Keratinocyte (primary cell): ENCODE measurements at regions not wholly inside any gene's neighbourhood (a gene's known extent, or its start where the extent isn't known, plus 50 kb on each side); places are given as distances from the start of the nearest gene placed in this dataset.

Experiments used
- DNase-seq: peaks from one replicate; pipeline ENCODE4 v3.0.0-alpha.2; 2011; ENCODE audit warnings: low read depth, missing footprints, low spot score
- FAIRE-seq: peaks from 2 replicates; lab custom pipeline; 2011; peaks lifted over from hg19 to GRCh38; lab: Jason Lieb, UNC
- H2AFZ ChIP-seq: 2 replicates; pipeline ENCODE4 v1.6.0; 2012; ENCODE audit warnings: low read length, control low read depth, inconsistent platforms; ENCODE audit not compliant: control insufficient read depth
- H3K27ac ChIP-seq: 2 replicates; pipeline ENCODE4 v1.5.1; 2011; ENCODE audit warnings: low read length; ENCODE audit not compliant: control insufficient read depth, insufficient read depth
- H3K27me3 ChIP-seq: 3 replicates; pipeline ENCODE4 v1.6.0; 2011; ENCODE audit warnings: low read length; ENCODE audit not compliant: control insufficient read depth, insufficient read depth; ENCODE audit errors: extremely low read depth
- H3K36me3 ChIP-seq, 2 experiments: 2 replicates in 1 of 2; 3 replicates in 1 of 2; pipeline ENCODE4 v1.5.1; 2011; ENCODE audit warnings: low read length in 2 of 2, mild to moderate bottlenecking in 1 of 2; ENCODE audit not compliant: control insufficient read depth in 2 of 2, insufficient read depth in 2 of 2; ENCODE audit errors: extremely low read depth in 1 of 2
- H3K4me1 ChIP-seq: 3 replicates; pipeline ENCODE4 v1.5.1; 2011; ENCODE audit warnings: low read length; ENCODE audit not compliant: control insufficient read depth, insufficient read depth; ENCODE audit errors: extremely low read depth
- H3K4me2 ChIP-seq: 3 replicates; pipeline ENCODE4 v1.6.0; 2011; ENCODE audit warnings: low read depth, low read length; ENCODE audit not compliant: control insufficient read depth, insufficient read depth; ENCODE audit errors: extremely low read depth
- H3K4me3 ChIP-seq, 3 experiments: fragments of 200-600 bp in 1 of 3; sonication (generic) in 1 of 3; 2 replicates in 2 of 3; 3 replicates in 1 of 3; pipeline ENCODE4 v1.5.1; 2011 to 2016; ENCODE audit warnings: low read length in 3 of 3, mild to moderate bottlenecking in 3 of 3, control low read depth in 2 of 3, inconsistent platforms in 1 of 3, low read depth in 1 of 3, mixed read lengths in 1 of 3, mixed run types in 1 of 3, moderate library complexity in 1 of 3; ENCODE audit not compliant: control insufficient read depth in 2 of 3, insufficient read depth in 2 of 3; ENCODE audit errors: extremely low read depth in 1 of 3
- H3K79me2 ChIP-seq: 2 replicates; pipeline ENCODE4 v1.6.0; 2012; ENCODE audit warnings: low read length; ENCODE audit not compliant: control insufficient read depth, insufficient read depth
- H3K9ac ChIP-seq: 3 replicates; pipeline ENCODE4 v1.6.0; 2011; ENCODE audit warnings: low read length; ENCODE audit not compliant: control insufficient read depth, insufficient read depth; ENCODE audit errors: extremely low read depth
- H3K9me1 ChIP-seq: 3 replicates; pipeline ENCODE4 v1.6.0; 2011; ENCODE audit warnings: low read length; ENCODE audit not compliant: control insufficient read depth, insufficient read depth; ENCODE audit errors: extremely low read depth
- H3K9me3 ChIP-seq: 2 replicates; pipeline ENCODE4 v1.5.1; 2012; ENCODE audit warnings: low read depth, low read length; ENCODE audit not compliant: control insufficient read depth
- H4K20me1 ChIP-seq: 3 replicates; pipeline ENCODE4 v1.6.0; 2011; ENCODE audit warnings: low read length; ENCODE audit not compliant: control insufficient read depth, insufficient read depth; ENCODE audit errors: extremely low read depth
- CTCF ChIP-seq, 3 experiments: IDR thresholded peaks in 1 of 3; conservative IDR thresholded peaks in 1 of 3; optimal IDR thresholded peaks in 1 of 3; 2 replicates in 2 of 3; 3 replicates in 1 of 3; pipeline versions ENCODE3 to v1.5.1; 2011; ENCODE audit warnings: low read length in 3 of 3, mild to moderate bottlenecking in 3 of 3, moderate library complexity in 2 of 3, control low read depth in 1 of 3, inconsistent platforms in 1 of 3; ENCODE audit not compliant: insufficient read depth in 2 of 3; ENCODE audit errors: extremely low read depth in 1 of 3
- EZH2 ChIP-seq: IDR thresholded peaks from one replicate; pipeline ENCODE4 v1.6.1; 2012; ENCODE audit warnings: inconsistent platforms, mild to moderate bottlenecking, low read length, moderate library complexity
- dilution Hi-C: fragments of 300-500 bp; cut with MboI; formaldehyde crosslinking; loops from one replicate; pipeline ENCODE4 v1.7.0; 2020; ENCODE audit warnings: low sequenced_read_pairs; ENCODE audit not compliant: extremely low pct_ligation_motif_present

GRCh38 chr2:121837591-121837990 is 82.1 kb downstream of the TSN start:
- no peak overlapping the region for H3K4me3 ChIP-seq
- dilution Hi-C loops: no loop called here

GRCh38 chr2:121838551-121838950 is 83.1 kb downstream of the TSN start:
- Histone ChIP-seq H3K4me2 (no peak overlapping the region), H3K9ac (no peak overlapping the region), H4K20me1 (no peaks in the 10 kb centered on the region), H3K79me2 (no peaks in the 10 kb centered on the region), H3K9me3 (no peaks in the 10 kb centered on the region), H3K36me3 (no peaks in the 10 kb centered on the region), H2AFZ (no peak overlapping the region), H3K27me3 (peaks cover 4% of the 10 kb centered on the region), H3K4me1 (no peaks in the 10 kb centered on the region), H3K27ac (no peak overlapping the region), H3K9me1 (no peaks in the 10 kb centered on the region), H3K4me3 (no peak overlapping the region)
- no peak for TF ChIP-seq CTCF (optimal IDR thresholded peaks at IDR 0.05 in 1 of 3, IDR thresholded peaks at IDR 0.05 in 1 of 3, conservative IDR thresholded peaks at IDR 0.05 in 1 of 3; ENCODE audit: extremely low read depth in 1 of 3, insufficient read depth in 2 of 3, low read length in 3 of 3)
- dilution Hi-C loops: no loop called here
- FAIRE-seq (no peak), DNase-seq (no peak)

More at GRCh38 chr2:121837591-121837990, 82.1 kb downstream of the TSN start:
- no peaks in the 10 kb centered on the region for H3K36me3 ChIP-seq
- no peaks in the 10 kb centered on the region for H3K4me1 ChIP-seq
- DNase-seq (no peak), FAIRE-seq (no peak)
- no peaks in the 10 kb centered on the region for H3K9me3 ChIP-seq
- TF ChIP-seq CTCF (optimal IDR thresholded peaks at IDR 0.05 in 1 of 3, IDR thresholded peaks at IDR 0.05 in 1 of 3, conservative IDR thresholded peaks at IDR 0.05 in 1 of 3; ENCODE audit: extremely low read depth in 1 of 3, insufficient read depth in 2 of 3, low read length in 3 of 3) (no peak), EZH2 (no peak)
- H3K27ac ChIP-seq: no peak overlapping the region
- H3K79me2 ChIP-seq: no peaks in the 10 kb centered on the region
- no peaks in the 10 kb centered on the region for H3K9me1 ChIP-seq
- H4K20me1 ChIP-seq: no peaks in the 10 kb centered on the region
- no peak overlapping the region for H3K9ac ChIP-seq
- H3K27me3 ChIP-seq: peaks cover 7% of the 10 kb centered on the region
- H2AFZ ChIP-seq: no peak overlapping the region
- H3K4me2 ChIP-seq: no peak overlapping the region
